Activated CD8-positive, alpha-beta memory T cell treated with anti-CD3 and anti-CD28 coated beads for 36 hours (primary cell): ENCODE measurements at regions not wholly inside any gene's neighbourhood (a gene's known extent, or its start where the extent isn't known, plus 50 kb on each side); places are given as distances from the start of the nearest gene placed in this dataset.
"Not testable (repeated sequence)": the region's sequence is repeated elsewhere in the genome, so short reads cannot be mapped to it uniquely, and the experiment has no call there.

ENCODE experiments used
- CTCF ChIA-PET: fragments of 350-600 bp; sonication (Branson Sonifier 250); formaldehyde crosslinking; loops from one replicate; lab custom pipeline; 2021; ENCODE audit warnings: antibody characterized with exemption; lab: Charles Lee
- POLR2A ChIA-PET: fragments of 350-600 bp; sonication (Branson Sonifier 250); formaldehyde crosslinking; loops from one replicate; lab custom pipeline; 2021; ENCODE audit warnings: antibody characterized with exemption; lab: Charles Lee

GRCh38 chr4:117014236-117014635, 71.1 kb downstream of the TRAM1L1 start:
- POLR2A ChIA-PET = no interaction called here

GRCh38 chr4:117010671-117011070, 74.7 kb downstream of the TRAM1L1 start:
- ChIA-PET CTCF (no interaction called here), POLR2A (no interaction called here)

More at GRCh38 chr4:117014236-117014635, 71.1 kb downstream of the TRAM1L1 start:
- CTCF ChIA-PET = no interaction called here

- ChIA-PET CTCF (no interaction called here), POLR2A (no interaction called here)
Measured at GRCh38 chr4:117001077-117001476, 84.3 kb downstream of the TRAM1L1 start.

GRCh38 chr4:116982656-116983055, 102.7 kb downstream of the TRAM1L1 start:
- ChIA-PET CTCF (no interaction called here), POLR2A (no interaction called here)

- POLR2A ChIA-PET, CTCF ChIA-PET: not testable (repeated sequence)
Measured at GRCh38 chr4:116980436-116980835, 104.9 kb downstream of the TRAM1L1 start.

GRCh38 chr4:116959045-116959444, 126.3 kb downstream of the TRAM1L1 start:
- ChIA-PET POLR2A (no interaction called here), CTCF (no interaction called here)

GRCh38 chr4:116953947-116954346, 131.4 kb downstream of the TRAM1L1 start:
- CTCF ChIA-PET = no interaction called here
- POLR2A ChIA-PET = no interaction called here

- ChIA-PET POLR2A (no interaction called here), CTCF (no interaction called here)
Measured at GRCh38 chr4:116952530-116953136, 132.7 kb downstream of the TRAM1L1 start.

- CTCF ChIA-PET = no interaction called here
Measured at GRCh38 chr4:116949856-116950255, 135.5 kb downstream of the TRAM1L1 start.

GRCh38 chr4:116942315-116942714, 143.1 kb downstream of the TRAM1L1 start:
- ChIA-PET POLR2A (no interaction called here), CTCF (no interaction called here)

More at GRCh38 chr4:116949856-116950255, 135.5 kb downstream of the TRAM1L1 start:
- POLR2A ChIA-PET = no interaction called here

GRCh38 chr4:116930329-116930728, 155.0 kb downstream of the TRAM1L1 start:
- CTCF ChIA-PET = no interaction called here
- POLR2A ChIA-PET = no interaction called here

- POLR2A ChIA-PET = no interaction called here
- CTCF ChIA-PET = no interaction called here
Measured at GRCh38 chr4:116926631-116927295, 158.6 kb downstream of the TRAM1L1 start.

GRCh38 chr4:116925900-116926457, 159.4 kb downstream of the TRAM1L1 start:
- POLR2A ChIA-PET = no interaction called here
- CTCF ChIA-PET = no interaction called here

GRCh38 chr4:116923389-116923788, 162.0 kb downstream of the TRAM1L1 start:
- POLR2A ChIA-PET = no interaction called here
- CTCF ChIA-PET = no interaction called here

- ChIA-PET POLR2A (no interaction called here), CTCF (no interaction called here)
Measured at GRCh38 chr4:116913451-116913850, 171.9 kb downstream of the TRAM1L1 start.

GRCh38 chr4:116906758-116907157, 178.6 kb downstream of the TRAM1L1 start:
- ChIA-PET POLR2A (no interaction called here), CTCF (no interaction called here)

GRCh38 chr4:116899561-116899960, 185.8 kb downstream of the TRAM1L1 start:
- ChIA-PET CTCF (no interaction called here), POLR2A (no interaction called here)

- ChIA-PET CTCF (no interaction called here), POLR2A (no interaction called here)
Measured at GRCh38 chr4:116885579-116885978, 199.8 kb downstream of the TRAM1L1 start.

GRCh38 chr4:116882503-116882902, 202.9 kb downstream of the TRAM1L1 start:
- POLR2A ChIA-PET = no interaction called here
- CTCF ChIA-PET = no interaction called here

- CTCF ChIA-PET = no interaction called here
- POLR2A ChIA-PET = no interaction called here
Measured at GRCh38 chr4:116881077-116881476, 204.3 kb downstream of the TRAM1L1 start.

- ChIA-PET CTCF (no interaction called here), POLR2A (no interaction called here)
Measured at GRCh38 chr4:116880625-116881024, 204.8 kb downstream of the TRAM1L1 start.
